ENCODE measurements at regions not wholly inside any gene's neighbourhood (a gene's known extent, or its start where the extent isn't known, plus 50 kb on each side); places are given as distances from the start of the nearest gene placed in this dataset.

- no peak for DNase-seq
Measured at GRCh38 chr7:94324380-94325121, 70.1 kb upstream of the COL1A2 start.

- DNase-seq, result no peak
Measured at GRCh38 chr7:94325122-94325475, 69.6 kb upstream of the COL1A2 start.

GRCh38 chr7:94330269-94331020 lies 64.2 kb upstream of the COL1A2 start:
- no peak for DNase-seq

- DNase-seq, result no peak
Measured at GRCh38 chr7:94332571-94332970, 62.1 kb upstream of the COL1A2 start.

DNA sequence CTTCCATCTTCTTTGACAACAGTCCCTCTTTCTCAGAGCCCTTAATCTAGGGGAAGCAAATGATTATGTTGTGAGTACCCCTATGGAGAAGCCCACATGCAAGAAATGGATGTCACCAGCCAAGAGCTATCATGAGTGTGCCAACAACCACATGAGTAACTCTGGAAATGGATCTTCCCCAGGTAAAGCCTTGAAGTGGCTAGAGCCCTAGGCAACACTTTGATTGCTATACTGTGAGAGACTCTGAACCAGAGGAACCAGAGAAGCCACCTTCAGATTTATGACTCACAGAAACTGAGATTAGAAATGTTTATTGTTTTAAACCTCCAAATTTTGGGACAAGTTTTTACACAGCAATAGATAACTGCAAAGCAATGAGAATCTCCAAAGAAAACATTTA lies 60.9 kb upstream of the COL1A2 start:
- DNase-seq, result no peak

DNA sequence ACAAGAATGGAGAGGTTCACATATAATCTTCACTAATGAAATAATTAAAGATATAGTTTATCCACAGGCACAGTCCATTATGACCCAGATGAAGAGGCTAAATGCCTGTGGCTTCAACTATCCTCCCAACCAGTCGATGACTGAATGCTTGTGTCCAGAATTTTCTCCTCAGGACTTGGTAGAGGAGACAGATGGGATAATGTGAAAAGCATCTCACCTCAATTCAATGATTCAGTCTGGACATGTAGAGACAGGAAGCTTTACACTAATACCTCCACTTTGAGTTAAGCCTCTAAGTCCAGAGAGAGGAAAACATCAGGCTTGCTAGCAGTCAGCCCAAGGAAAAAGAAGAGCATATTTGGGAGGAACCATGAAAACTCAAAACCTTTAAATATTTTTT lies 59.1 kb upstream of the COL1A2 start:
- no peak for DNase-seq

- DNase-seq, result no peak
Measured at GRCh38 chr7:94336009-94336408, 58.7 kb upstream of the COL1A2 start.

DNA sequence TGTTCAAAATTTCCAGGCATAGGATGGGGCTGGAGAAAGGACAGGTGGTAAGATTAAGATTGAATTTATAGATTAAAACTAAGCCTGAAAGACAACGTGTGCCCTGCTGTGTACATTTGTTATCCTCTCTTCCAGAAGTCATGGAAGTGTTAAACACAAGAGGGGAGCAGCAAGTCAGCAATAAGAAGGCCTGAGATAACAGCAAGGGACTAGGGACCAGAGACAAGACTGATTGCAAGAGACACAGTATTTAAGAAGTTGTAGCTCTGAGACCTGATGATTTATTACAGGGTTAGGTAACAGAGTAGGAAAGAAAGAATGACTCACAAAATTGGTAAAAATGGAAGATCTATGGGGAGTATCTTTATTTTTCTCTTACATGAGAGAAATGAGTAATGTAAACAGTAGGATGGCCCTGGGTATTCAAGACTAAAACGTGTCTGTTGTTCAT lies 55.7 kb upstream of the COL1A2 start:
- DNase-seq, result no peak

GRCh38 chr7:94344826-94345225 lies 49.9 kb upstream of the COL1A2 start:
- DNase-seq, result no peak
